ENCODE measurements at regions not wholly inside any gene's neighbourhood (a gene's known extent, or its start where the extent isn't known, plus 50 kb on each side); places are given as distances from the start of the nearest gene placed in this dataset.
"Not testable (repeated sequence)": the region's sequence is repeated elsewhere in the genome, so short reads cannot be mapped to it uniquely, and the experiment has no call there.

- Mint-ChIP-seq H3K27ac (no peak overlapping the region), H3K36me3 (ENCODE audit: low read depth) (no peaks in the 10 kb centered on the region), H3K4me1 (no peaks in the 10 kb centered on the region), H3K4me3 (no peak overlapping the region), H3K9me3 (no peaks in the 10 kb centered on the region), H3K27me3 (peaks cover 6% of the 10 kb centered on the region)
- no peak for DNase-seq
- ChIA-PET POLR2A (no interaction called here), CTCF (no interaction called here)
Measured at GRCh38 chr12:28079539-28079938, 107.0 kb upstream of the PTHLH start.

- Mint-ChIP-seq H3K4me1 (peaks cover 6% of the 10 kb centered on the region), H3K9me3 (no peaks in the 10 kb centered on the region), H3K27ac (no peak overlapping the region), H3K4me3 (no peak overlapping the region), H3K36me3 (ENCODE audit: low read depth) (no peaks in the 10 kb centered on the region), H3K27me3 (peaks cover 12% of the 10 kb centered on the region)
- ChIA-PET POLR2A (no interaction called here), CTCF (no interaction called here)
- no peak for DNase-seq
Measured at GRCh38 chr12:28082096-28082495, 108.2 kb upstream of the CCDC91 start.

DNA sequence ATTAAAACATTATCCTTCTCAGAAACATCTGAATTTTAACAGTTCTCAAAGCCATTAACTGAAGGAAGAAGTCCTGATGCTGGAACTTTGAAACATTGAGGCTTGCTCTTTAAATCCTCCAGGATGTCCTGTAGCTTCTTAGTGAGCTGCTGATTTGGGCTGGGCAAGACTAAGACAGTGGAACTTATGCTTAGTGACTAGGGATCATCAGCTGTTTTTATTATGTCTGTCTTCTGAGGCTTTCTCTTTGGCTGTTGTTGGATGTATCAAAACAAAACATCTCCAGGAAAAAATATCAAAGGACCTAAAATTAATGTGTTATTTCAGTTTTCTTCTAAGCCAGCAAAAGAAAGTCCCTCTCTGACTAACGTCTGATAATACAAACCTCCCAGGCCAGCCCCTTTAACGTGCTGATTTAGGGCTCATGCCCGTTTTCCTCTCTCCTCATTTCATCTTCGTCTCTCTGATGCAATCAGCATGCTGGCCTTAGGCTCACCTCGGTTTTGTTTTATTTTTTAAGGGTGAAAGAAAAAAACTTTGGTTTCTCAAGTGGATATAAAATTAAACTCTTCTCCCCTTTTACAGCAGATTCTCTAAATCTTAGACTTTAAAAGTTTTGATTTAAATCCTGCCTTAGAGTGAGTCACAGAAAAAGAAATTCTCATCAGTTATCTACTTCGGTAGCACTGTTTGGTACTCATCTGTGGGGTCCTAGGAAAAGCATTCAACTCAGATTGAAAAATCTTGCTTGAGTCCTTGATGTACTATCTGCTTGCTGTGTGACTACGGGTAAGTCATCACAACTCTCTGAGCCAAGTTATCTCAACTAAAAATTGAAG is 106.2 kb upstream of the CCDC91 start:
- no peaks in the 10 kb centered on the region for H3K36me3 Mint-ChIP-seq (ENCODE audit: low read depth)
- POLR2A ChIA-PET, result no interaction called here
- no peaks in the 10 kb centered on the region for H3K9me3 Mint-ChIP-seq
- CTCF ChIA-PET, result no interaction called here
- no peak overlapping the region for H3K4me3 Mint-ChIP-seq
- peaks cover 12% of the 10 kb centered on the region for H3K27me3 Mint-ChIP-seq
- no peak for DNase-seq
- peaks cover 6% of the 10 kb centered on the region for H3K4me1 Mint-ChIP-seq
- no peak overlapping the region for H3K27ac Mint-ChIP-seq

GRCh38 chr12:28086521-28087155 is 103.6 kb upstream of the CCDC91 start:
- H3K27me3 Mint-ChIP-seq, result peaks cover 12% of the 10 kb centered on the region

GRCh38 chr12:28088566-28089272 is 101.5 kb upstream of the CCDC91 start:
- ChIA-PET CTCF (no interaction called here), POLR2A (no interaction called here)
- Mint-ChIP-seq H3K4me1 (peaks cover 6% of the 10 kb centered on the region), H3K36me3 (ENCODE audit: low read depth) (no peaks in the 10 kb centered on the region), H3K4me3 (no peak overlapping the region), H3K9me3 (no peaks in the 10 kb centered on the region), H3K27ac (no peak overlapping the region), H3K27me3 (peaks cover 7% of the 10 kb centered on the region)
- no peak for DNase-seq

More at GRCh38 chr12:28086521-28087155, 103.6 kb upstream of the CCDC91 start:
- Mint-ChIP-seq H3K4me1 (peaks cover 6% of the 10 kb centered on the region), H3K9me3 (no peaks in the 10 kb centered on the region), H3K4me3 (no peak overlapping the region), H3K36me3 (ENCODE audit: low read depth) (no peaks in the 10 kb centered on the region), H3K27ac (no peak overlapping the region)
- ChIA-PET CTCF (no interaction called here), POLR2A (no interaction called here)
- DNase-seq, result no peak

- CTCF ChIA-PET, result no interaction called here
- Mint-ChIP-seq H3K9me3 (no peaks in the 10 kb centered on the region), H3K4me3 (no peak overlapping the region), H3K4me1 (peaks cover 6% of the 10 kb centered on the region), H3K27me3 (peaks cover 6% of the 10 kb centered on the region), H3K36me3 (ENCODE audit: low read depth) (no peaks in the 10 kb centered on the region), H3K27ac (no peak overlapping the region)
- no peak for DNase-seq
- POLR2A ChIA-PET, result no interaction called here
Measured at GRCh38 chr12:28089338-28089737, 100.9 kb upstream of the CCDC91 start.

DNA sequence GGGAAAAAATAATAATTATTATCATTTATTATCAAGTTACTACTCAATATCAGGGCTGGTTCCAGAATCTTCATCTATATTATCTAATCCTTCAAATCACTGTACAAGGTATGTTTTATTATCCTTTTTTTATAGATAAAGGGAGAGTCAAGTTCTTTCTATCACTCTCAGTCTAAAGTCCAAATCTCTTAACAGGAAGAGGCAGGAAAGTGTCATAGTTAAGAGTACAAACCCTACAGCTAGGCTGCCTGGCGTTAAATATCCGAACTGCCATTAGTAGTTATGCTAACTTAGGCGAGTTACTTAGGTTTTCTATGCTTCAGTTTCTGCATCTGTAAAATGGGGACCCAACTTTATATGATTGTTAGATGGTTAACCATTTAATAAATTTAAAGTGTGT is 99.4 kb upstream of the CCDC91 start:
- Mint-ChIP-seq H3K4me1 (peaks cover 6% of the 10 kb centered on the region), H3K36me3 (ENCODE audit: low read depth) (no peaks in the 10 kb centered on the region), H3K4me3 (no peak overlapping the region), H3K9me3 (no peaks in the 10 kb centered on the region), H3K27ac (no peak overlapping the region), H3K27me3 (peaks cover 3% of the 10 kb centered on the region)
- DNase-seq, result no peak
- CTCF ChIA-PET, result interaction anchor here (0.6 kb wide), 1 partner anchor 150 kb away, joined by 3 read pairs; no protein-coding TSS in a partner anchor
- POLR2A ChIA-PET, result no interaction called here

- Mint-ChIP-seq H3K27me3 (no peaks in the 10 kb centered on the region), H3K4me1 (no peaks in the 10 kb centered on the region), H3K27ac (no peak overlapping the region), H3K36me3 (ENCODE audit: low read depth) (no peaks in the 10 kb centered on the region), H3K9me3 (no peaks in the 10 kb centered on the region), H3K4me3 (no peak overlapping the region)
- ChIA-PET POLR2A (no interaction called here), CTCF (no interaction called here)
- DNase-seq, result no peak
Measured at GRCh38 chr12:28092396-28092795, 97.9 kb upstream of the CCDC91 start.

GRCh38 chr12:28096649-28097048 is 93.6 kb upstream of the CCDC91 start:
- ChIA-PET POLR2A (no interaction called here), CTCF (interaction anchor here (1.0 kb wide), 1 partner anchor 77 kb away, joined by 3 read pairs; no protein-coding TSS in a partner anchor)
- Mint-ChIP-seq H3K9me3 (no peaks in the 10 kb centered on the region), H3K4me3 (no peak overlapping the region), H3K27ac (no peak overlapping the region), H3K36me3 (ENCODE audit: low read depth) (no peaks in the 10 kb centered on the region), H3K27me3 (no peaks in the 10 kb centered on the region), H3K4me1 (no peaks in the 10 kb centered on the region)
- no peak for DNase-seq

DNA sequence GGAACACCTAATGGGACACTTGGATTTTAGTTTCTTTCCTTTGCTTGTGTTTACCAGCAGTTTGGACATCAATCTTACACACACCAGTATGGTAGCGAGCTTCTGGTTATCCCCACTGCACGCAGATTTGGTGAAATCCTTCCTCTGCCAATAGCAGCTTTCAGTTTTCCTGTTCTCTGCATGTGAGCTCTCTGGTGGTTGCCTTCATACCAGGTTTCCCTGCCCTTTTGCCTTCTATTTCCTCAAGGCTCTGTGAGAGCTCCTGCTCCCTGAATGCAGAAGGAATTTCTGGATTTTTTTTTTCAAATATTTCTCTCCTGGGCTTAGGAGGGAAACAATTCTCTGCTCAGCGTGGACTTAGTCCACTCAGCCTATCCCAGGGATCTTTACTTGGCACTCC is 93.0 kb upstream of the CCDC91 start:
- no peaks in the 10 kb centered on the region for H3K27me3 Mint-ChIP-seq
- CTCF ChIA-PET, result interaction anchor here (1.0 kb wide), 1 partner anchor 78 kb away, joined by 3 read pairs; no protein-coding TSS in a partner anchor
- DNase-seq, result no peak
- no peak overlapping the region for H3K27ac Mint-ChIP-seq
- no peaks in the 10 kb centered on the region for H3K4me1 Mint-ChIP-seq
- POLR2A ChIA-PET, result no interaction called here
- H3K4me3 Mint-ChIP-seq, result no peak overlapping the region
- H3K9me3 Mint-ChIP-seq, result no peaks in the 10 kb centered on the region
- H3K36me3 Mint-ChIP-seq (ENCODE audit: low read depth), result no peaks in the 10 kb centered on the region

DNA sequence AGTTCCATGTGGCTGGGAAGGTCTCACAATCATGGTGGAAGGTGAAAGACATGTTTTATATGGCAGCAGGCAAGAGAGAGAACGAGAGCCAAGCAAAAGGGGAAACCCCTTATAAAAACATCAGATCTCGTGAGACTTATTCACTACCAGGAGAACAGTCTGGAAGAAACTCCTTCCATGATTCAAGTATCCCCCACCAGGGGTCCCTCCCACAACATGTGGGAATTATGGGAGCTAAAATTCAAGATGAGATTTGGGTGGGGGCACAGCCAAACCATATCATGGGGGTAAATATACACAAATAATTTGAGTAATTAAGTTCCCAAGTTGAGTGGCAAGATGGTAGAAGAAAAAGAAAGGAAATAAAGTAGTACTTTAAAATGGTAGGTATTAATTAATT is 91.0 kb upstream of the CCDC91 start:
- CTCF ChIA-PET, result interaction anchor here (0.6 kb wide), 1 partner anchor 303 kb away, joined by 3 read pairs; no protein-coding TSS in a partner anchor
- POLR2A ChIA-PET; H3K36me3 Mint-ChIP-seq (ENCODE audit: low read depth); DNase-seq; H3K27me3 Mint-ChIP-seq; H3K4me3 Mint-ChIP-seq; H3K4me1 Mint-ChIP-seq; H3K9me3 Mint-ChIP-seq; H3K27ac Mint-ChIP-seq: not testable (repeated sequence)

GRCh38 chr12:28099871-28100270 is 90.4 kb upstream of the CCDC91 start:
- H3K9me3 Mint-ChIP-seq, result no peaks in the 10 kb centered on the region
- no peak overlapping the region for H3K4me3 Mint-ChIP-seq
- H3K36me3 Mint-ChIP-seq (ENCODE audit: low read depth), result no peaks in the 10 kb centered on the region
- no peaks in the 10 kb centered on the region for H3K4me1 Mint-ChIP-seq
- DNase-seq, result no peak
- ChIA-PET CTCF (interaction anchor here (0.6 kb wide), 1 partner anchor 302 kb away, joined by 3 read pairs; no protein-coding TSS in a partner anchor), POLR2A (no interaction called here)
- H3K27me3 Mint-ChIP-seq, result peaks cover 3% of the 10 kb centered on the region
- no peak overlapping the region for H3K27ac Mint-ChIP-seq

GRCh38 chr12:28100717-28101116 is 89.5 kb upstream of the CCDC91 start:
- Mint-ChIP-seq H3K9me3 (no peaks in the 10 kb centered on the region), H3K4me3 (no peak overlapping the region), H3K4me1 (no peaks in the 10 kb centered on the region), H3K27ac (no peak overlapping the region), H3K27me3 (peaks cover 3% of the 10 kb centered on the region), H3K36me3 (ENCODE audit: low read depth) (no peaks in the 10 kb centered on the region)
- DNase-seq, result no peak
- ChIA-PET POLR2A (no interaction called here), CTCF (no interaction called here)
